HL-60 (cell line): ENCODE measurements at regions not wholly inside any gene's neighbourhood (a gene's known extent, or its start where the extent isn't known, plus 50 kb on each side); places are given as distances from the start of the nearest gene placed in this dataset.

Experiments used
- CTCF ChIP-seq: IDR thresholded peaks from one replicate; pipeline ENCODE4 v1.5.1; 2011; ENCODE audit warnings: low read length, control low read depth, inconsistent platforms; ENCODE audit not compliant: insufficient read depth
- GABPA ChIP-seq: IDR thresholded peaks from 2 replicates; pipeline ENCODE4 v1.6.1; 2012; ENCODE audit warnings: low read depth
- POLR2AphosphoS5 ChIP-seq: IDR thresholded peaks from 2 replicates; pipeline ENCODE4 v1.6.1; 2012; ENCODE audit warnings: low read depth
- SPI1 ChIP-seq: IDR thresholded peaks from 2 replicates; pipeline ENCODE4 v1.6.1; 2012; ENCODE audit warnings: low read depth, mild to moderate bottlenecking, borderline replicate concordance

GRCh38 chr1:9441451-9442133, 97.7 kb upstream of the SLC25A33 start:
- TF ChIP-seq CTCF (no peak), POLR2AphosphoS5 (no peak), GABPA (no peak), SPI1 (no peak)
